HK-2 (cell line): ENCODE measurements at regions not wholly inside any gene's neighbourhood (a gene's known extent, or its start where the extent isn't known, plus 50 kb on each side); places are given as distances from the start of the nearest gene placed in this dataset.

Source experiments
- DNase-seq: peaks from one replicate; pipeline ENCODE4 v3.0.0-alpha.2; 2018; ENCODE audit not compliant: unreplicated experiment

GRCh38 chr1:11414926-11415538 lies 63.9 kb upstream of the DISP3 start:
- no peak for DNase-seq

DNA sequence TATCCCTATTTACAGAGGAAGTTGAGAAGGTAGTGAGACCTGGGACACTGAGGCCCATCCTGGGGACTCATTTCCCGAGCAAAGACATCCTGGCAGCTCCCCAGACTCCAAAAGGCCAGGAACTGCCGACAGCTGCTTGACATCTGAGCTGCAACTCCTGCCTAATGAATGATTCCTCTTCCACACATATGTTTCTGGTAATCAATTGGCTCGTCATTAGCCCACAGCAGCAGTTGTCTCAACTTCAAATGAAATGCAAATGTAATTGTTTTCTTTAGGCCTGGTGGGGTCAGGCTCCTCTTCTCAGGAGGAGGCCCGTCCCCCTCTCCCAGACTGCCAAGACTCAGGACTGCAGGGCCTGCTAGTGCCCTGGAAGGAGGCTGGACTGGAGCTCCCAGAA lies 61.8 kb upstream of the DISP3 start:
- no peak for DNase-seq

DNA sequence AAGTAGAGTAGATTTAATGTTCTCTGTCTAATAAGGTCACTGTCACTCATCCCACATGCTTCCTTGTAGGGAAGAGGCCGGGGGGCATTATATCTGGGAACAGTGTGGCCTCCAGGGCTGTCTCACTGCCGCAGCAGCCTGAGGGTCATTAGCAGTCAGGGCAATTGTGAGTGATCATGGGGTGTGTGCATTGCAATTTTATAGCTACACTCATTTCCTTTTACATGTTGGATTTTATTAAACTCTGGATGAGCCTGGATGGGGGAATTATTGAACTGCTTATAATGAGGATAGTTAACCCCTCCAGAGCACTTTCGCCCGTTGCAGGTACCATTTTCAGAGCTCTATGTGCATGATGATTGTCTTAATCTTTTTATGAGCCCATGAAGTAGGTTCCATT lies 60.9 kb upstream of the DISP3 start:
- DNase-seq: no peak

DNA sequence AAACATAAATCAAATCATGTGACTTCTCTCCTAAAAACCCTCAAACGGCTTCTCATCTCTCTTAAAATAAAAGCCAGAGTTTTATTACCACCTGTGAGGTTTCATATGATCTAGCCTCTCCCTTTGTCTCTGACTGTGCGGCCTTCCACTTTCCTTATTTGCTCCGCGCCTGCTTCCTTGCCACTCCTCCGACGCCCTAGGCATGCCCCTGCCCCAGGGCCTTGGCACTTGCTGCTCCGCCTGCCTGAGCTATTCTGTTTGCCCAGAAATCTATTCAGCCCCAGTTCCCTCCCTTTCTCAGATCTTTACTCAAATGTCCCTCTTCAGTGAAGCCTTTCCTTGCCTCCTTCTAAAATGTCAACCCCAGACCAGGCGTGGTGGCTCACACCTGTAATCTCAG lies 57.5 kb upstream of the DISP3 start:
- DNase-seq: no peak

- no peak for DNase-seq
These were observed 56.3 kb upstream of the DISP3 start for GRCh38 chr1:11422686-11423085.

GRCh38 chr1:11426617-11427016 lies 52.3 kb upstream of the DISP3 start:
- DNase-seq: no peak

DNA sequence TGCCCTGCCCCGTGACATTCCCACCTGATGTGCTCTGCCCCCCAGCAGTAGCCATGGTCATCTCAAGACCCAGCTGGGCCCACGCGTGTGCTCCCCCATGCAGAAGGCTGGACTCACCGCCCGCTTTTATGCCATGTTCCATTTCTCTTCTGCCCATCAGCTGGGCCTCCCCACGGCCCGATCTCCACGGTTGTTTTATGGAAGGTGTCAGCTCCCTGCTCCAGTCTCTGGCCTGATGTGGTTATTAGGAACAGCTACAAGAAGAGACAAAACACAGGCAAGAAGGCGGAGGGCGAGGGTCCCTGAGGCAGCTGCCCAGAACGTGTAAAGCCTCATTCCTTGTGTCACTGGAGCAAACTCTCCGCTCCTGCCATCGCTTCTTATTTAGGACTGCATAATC lies 50.2 kb upstream of the DISP3 start:
- DNase-seq: no peak
